HG03280 (cell line): ENCODE measurements at regions not wholly inside any gene's neighbourhood (a gene's known extent, or its start where the extent isn't known, plus 50 kb on each side); places are given as distances from the start of the nearest gene placed in this dataset.
"Not testable (repeated sequence)": the region's sequence is repeated elsewhere in the genome, so short reads cannot be mapped to it uniquely, and the experiment has no call there.

ENCODE experiments used
- ATAC-seq: cut with Tn5 transposase; IDR thresholded peaks from one replicate; pipeline ENCODE4 v1.9.1; 2021; ENCODE audit warnings: mild to moderate bottlenecking, moderate library complexity; ENCODE audit not compliant: unreplicated experiment

- no peak for ATAC-seq
These were observed 292.4 kb upstream of the MKLN1 start for GRCh38 chr7:131035088-131035770.

GRCh38 chr7:131038153-131038552 lies 289.5 kb upstream of the MKLN1 start:
- no peak for ATAC-seq

- no peak for ATAC-seq
These were observed 288.3 kb upstream of the MKLN1 start for GRCh38 chr7:131039355-131039762.

- ATAC-seq: no peak
These were observed 287.8 kb upstream of the MKLN1 start for GRCh38 chr7:131039836-131040235.

GRCh38 chr7:131040467-131040932 lies 287.2 kb upstream of the MKLN1 start:
- peak; percentile 62 for ATAC-seq

- ATAC-seq: not testable (repeated sequence)
These were observed 286.5 kb upstream of the MKLN1 start for GRCh38 chr7:131041012-131041695.

- ATAC-seq: no peak
These were observed 285.2 kb upstream of the MKLN1 start for GRCh38 chr7:131042269-131043160.

- ATAC-seq: no peak
These were observed 282.1 kb upstream of the MKLN1 start for GRCh38 chr7:131045526-131045925.

- ATAC-seq: no peak
These were observed 281.4 kb upstream of the MKLN1 start for GRCh38 chr7:131046246-131046645.

- no peak for ATAC-seq
These were observed 279.9 kb upstream of the MKLN1 start for GRCh38 chr7:131047651-131048304.

- ATAC-seq: no peak
These were observed 276.4 kb upstream of the MKLN1 start for GRCh38 chr7:131051304-131051703.

GRCh38 chr7:131052285-131052904 lies 275.3 kb upstream of the MKLN1 start:
- no peak for ATAC-seq

- ATAC-seq: no peak
These were observed 271.7 kb upstream of the MKLN1 start for GRCh38 chr7:131056007-131056406.

GRCh38 chr7:131057015-131057793 lies 270.5 kb upstream of the MKLN1 start:
- ATAC-seq: peak; percentile 79

- ATAC-seq: no peak
These were observed 269.9 kb upstream of the MKLN1 start for GRCh38 chr7:131057794-131058070.

- not testable (repeated sequence) for ATAC-seq
These were observed 269.0 kb upstream of the MKLN1 start for GRCh38 chr7:131058561-131059288.

- not testable (repeated sequence) for ATAC-seq
These were observed 268.3 kb upstream of the MKLN1 start for GRCh38 chr7:131059401-131059800.

GRCh38 chr7:131061158-131061557 lies 266.5 kb upstream of the MKLN1 start:
- no peak for ATAC-seq

GRCh38 chr7:131061818-131062217 lies 265.9 kb upstream of the MKLN1 start:
- no peak for ATAC-seq
